Cerebellar cortex (tissue), 1 donor: ENCODE measurements at regions not wholly inside any gene's neighbourhood (a gene's known extent, or its start where the extent isn't known, plus 50 kb on each side); places are given as distances from the start of the nearest gene placed in this dataset.
"Not testable (repeated sequence)": the region's sequence is repeated elsewhere in the genome, so short reads cannot be mapped to it uniquely, and the experiment has no call there.

Source experiments
- DNase-seq: peaks from one replicate; pipeline ENCODE4 v3.0.0-alpha.2; 2015; ENCODE audit warnings: low spot score

GRCh38 chr4:32847461-32847860 lies 2127.3 kb downstream of the PCDH7 start:
- DNase-seq = no peak

- DNase-seq = no peak
Observed at GRCh38 chr4:32855622-32856021, 2135.5 kb downstream of the PCDH7 start.

- DNase-seq = no peak
Observed at GRCh38 chr4:32858361-32858760, 2138.2 kb downstream of the PCDH7 start.

DNA sequence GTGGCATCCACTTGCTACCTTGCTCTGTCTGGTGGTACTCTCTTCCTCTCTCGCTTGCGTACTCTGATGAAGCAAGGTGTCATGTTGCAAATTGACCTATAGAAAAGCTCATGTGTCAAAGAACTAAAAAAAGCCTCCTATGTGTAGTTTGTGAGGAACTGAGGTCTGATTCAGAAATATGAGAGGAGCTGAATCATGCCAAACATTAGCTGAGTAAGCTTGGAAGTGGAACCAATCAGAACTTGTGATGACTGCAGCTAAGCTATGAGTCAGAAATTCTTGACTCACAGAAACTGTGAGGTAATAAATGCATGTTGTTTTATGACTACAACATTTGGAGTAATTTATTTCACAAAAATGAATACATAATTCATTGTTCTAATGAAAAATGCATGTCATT lies 2138.8 kb downstream of the PCDH7 start:
- DNase-seq = no peak

GRCh38 chr4:32864713-32865351 lies 2144.7 kb downstream of the PCDH7 start:
- no peak for DNase-seq

GRCh38 chr4:32876546-32876945 lies 2156.4 kb downstream of the PCDH7 start:
- DNase-seq = no peak

DNA sequence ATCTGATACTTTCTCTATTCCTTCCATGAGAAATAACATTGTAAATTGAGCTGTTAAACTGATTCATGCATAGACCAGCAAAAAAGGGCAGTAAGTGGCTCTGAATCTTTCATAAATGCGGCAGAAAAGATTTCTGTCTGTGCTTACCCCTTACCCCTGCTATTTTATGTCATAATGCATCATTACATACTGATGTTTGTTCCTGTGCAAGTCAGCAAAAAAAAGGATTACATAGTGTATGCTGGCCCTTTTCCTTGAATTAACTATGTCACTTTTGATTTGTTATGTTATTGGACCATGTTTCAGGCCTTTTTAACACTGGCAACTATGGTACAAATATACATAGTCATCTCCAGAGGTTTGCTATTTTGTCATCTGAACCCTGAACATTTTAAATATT lies 2159.7 kb downstream of the PCDH7 start:
- no peak for DNase-seq

DNA sequence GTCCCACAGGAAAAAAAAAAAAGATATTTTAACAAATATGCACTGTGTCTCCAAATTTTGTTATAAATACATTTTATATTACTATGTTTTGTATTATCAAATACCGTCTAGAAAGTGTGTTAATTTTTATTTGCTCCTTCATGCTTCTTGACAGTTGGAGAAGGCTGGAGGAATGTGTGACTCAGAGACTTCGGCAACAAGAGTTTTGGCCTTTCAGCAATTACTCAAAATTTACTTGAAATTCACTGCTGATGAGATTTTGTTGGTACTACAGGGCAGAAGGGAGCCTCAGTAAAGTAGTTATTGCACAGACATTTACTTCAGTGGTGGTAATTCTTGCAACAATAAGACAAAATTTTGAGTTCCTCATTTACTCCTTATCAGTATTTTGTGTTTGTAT lies 2164.0 kb downstream of the PCDH7 start:
- DNase-seq = no peak

- no peak for DNase-seq
Observed at GRCh38 chr4:32890398-32890797, 2170.2 kb downstream of the PCDH7 start.

DNA sequence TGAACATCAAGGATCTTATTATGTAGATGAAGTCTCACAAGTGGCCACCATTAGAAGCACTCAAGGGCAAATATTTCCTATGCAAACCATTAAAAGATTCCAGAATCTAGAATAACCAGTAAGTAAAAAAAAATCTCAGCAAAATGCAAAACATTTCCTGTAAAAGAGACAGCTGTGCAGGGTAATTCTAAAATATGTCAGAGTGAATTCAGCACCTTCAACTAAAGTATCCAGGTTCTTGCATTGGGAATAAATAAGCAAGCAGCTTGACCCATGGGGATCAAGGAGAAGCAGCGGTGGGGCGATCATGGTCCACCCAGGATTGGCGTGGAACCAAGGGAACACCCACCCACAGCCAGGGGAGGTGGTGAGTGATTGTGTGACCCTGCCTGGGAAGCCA lies 2188.9 kb downstream of the PCDH7 start:
- no peak for DNase-seq

DNA sequence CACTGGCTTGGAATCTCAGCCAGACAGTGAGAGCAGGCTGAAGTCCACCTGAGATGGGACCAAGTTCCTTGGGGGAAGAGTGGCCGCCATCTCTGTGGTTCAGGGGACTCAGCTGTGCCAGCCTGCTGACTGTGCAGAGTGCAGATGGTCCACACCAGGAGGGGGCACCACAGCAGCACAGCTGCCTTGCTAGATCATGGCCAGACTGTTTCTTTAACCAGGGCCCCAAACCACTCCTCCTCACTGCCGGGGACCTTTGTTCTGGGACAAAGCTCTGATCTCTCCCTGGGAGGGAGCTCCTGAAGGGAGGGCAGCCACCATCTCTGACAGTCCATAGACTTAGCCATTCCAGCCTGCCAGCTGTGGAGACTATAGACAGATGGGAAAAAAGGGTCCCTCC lies 2189.6 kb downstream of the PCDH7 start:
- DNase-seq = no peak

GRCh38 chr4:32917586-32917985 lies 2197.4 kb downstream of the PCDH7 start:
- DNase-seq = no peak

GRCh38 chr4:32929796-32930699 lies 2209.9 kb downstream of the PCDH7 start:
- DNase-seq = no peak

DNA sequence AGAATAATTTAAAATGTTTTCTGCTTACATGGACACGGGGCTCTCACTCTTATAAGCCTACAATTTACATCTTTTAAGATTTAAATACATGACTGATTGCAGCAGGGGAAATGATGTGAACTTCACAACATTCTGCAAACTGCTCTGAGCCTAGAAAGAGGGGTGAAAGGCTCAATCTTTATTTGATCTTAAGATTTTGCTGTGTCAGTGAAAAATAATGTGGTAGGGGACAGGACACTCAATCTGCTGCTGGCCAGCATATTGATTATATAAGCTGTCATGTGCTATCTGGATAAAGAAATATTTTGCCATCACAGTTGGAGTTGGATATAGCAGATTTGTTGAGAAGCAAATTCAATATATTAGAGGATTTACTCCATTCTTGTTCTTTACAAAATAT lies 2210.5 kb downstream of the PCDH7 start:
- DNase-seq = no peak

GRCh38 chr4:32931475-32931874 lies 2211.3 kb downstream of the PCDH7 start:
- DNase-seq = no peak

GRCh38 chr4:32932156-32932555 lies 2212.0 kb downstream of the PCDH7 start:
- no peak for DNase-seq

DNA sequence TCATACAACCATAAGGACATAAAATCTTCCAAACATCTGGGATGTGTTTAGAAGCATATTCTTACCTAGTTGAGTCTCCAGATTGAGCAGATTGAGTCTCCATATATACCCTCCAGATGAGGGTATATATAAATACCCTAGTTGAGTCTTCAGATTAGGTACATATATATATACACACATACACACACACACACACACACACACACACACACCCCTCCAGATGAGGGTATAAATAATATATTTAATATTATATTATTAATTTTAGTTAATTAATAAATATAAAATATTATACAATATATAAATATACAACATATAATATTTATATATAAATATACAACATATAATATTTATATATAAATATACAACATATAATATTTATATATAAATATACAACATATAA lies 2219.1 kb downstream of the PCDH7 start:
- not testable (repeated sequence) for DNase-seq

- no peak for DNase-seq
Observed at GRCh38 chr4:32950866-32951265, 2230.7 kb downstream of the PCDH7 start.

- no peak for DNase-seq
Observed at GRCh38 chr4:32958586-32958985, 2238.4 kb downstream of the PCDH7 start.

GRCh38 chr4:32962100-32962499 lies 2241.9 kb downstream of the PCDH7 start:
- no peak for DNase-seq

DNA sequence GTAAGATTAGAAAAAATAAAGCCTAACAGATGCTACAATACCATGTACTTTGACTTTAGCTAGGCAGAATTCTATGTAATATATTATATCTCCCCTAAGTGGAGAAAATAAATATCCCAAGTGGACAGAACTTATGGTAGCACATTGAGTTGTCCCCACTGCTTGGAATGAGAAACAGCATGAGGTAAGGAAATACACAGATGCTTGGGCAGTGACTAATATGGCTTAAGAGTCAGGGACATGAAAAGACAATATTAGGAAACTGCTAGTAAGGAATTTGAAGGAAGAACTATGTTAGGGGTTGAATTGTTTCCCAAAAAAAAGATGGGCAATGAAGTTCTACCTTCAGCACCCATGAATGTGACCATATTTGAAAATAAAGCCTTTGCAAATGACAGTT lies 2265.1 kb downstream of the PCDH7 start:
- DNase-seq = no peak

GRCh38 chr4:32986236-32986635 lies 2266.1 kb downstream of the PCDH7 start:
- DNase-seq = no peak

DNA sequence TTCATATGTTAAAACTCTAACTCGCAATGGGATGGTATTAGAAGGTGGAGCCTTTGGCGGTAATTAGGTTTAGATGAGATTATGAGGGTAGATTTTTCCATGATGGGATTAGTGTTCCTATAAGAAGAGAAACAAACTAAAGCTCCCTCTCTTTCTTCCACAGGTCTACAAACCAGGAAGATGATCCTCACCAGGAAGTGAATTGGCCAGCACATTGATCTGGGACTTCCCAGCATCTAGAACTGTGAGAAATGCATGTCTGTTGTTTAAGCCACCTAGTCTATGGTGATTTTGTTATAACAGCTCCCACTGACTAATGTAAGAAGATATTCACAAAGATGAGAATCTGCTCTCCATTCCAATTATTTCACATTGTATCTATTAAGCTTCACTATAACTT lies 2266.9 kb downstream of the PCDH7 start:
- DNase-seq = no peak
